ENCODE measurements at regions not wholly inside any gene's neighbourhood (a gene's known extent, or its start where the extent isn't known, plus 50 kb on each side); places are given as distances from the start of the nearest gene placed in this dataset.

GRCh38 chr6:85185977-85186376 is 263.9 kb upstream of the NT5E start:
- TF ChIP-seq SUZ12 (IDR thresholded peaks at IDR 0.05; ENCODE audit: extremely low read depth, insufficient read depth, insufficient read length) (no peak), YY1 (IDR thresholded peaks at IDR 0.05; ENCODE audit: insufficient read depth, insufficient read length) (no peak)
